ENCODE measurements at regions not wholly inside any gene's neighbourhood (a gene's known extent, or its start where the extent isn't known, plus 50 kb on each side); places are given as distances from the start of the nearest gene placed in this dataset.

- TF ChIP-seq CTCF (IDR thresholded peaks at IDR 0.05; ENCODE audit: borderline replicate concordance, insufficient read depth, low read depth, low read length): no peak
Observed at GRCh38 chr5:96501991-96502646, 69.1 kb upstream of the PCSK1 start.

GRCh38 chr5:96503501-96504236 is 70.6 kb upstream of the PCSK1 start:
- TF ChIP-seq CTCF (IDR thresholded peaks at IDR 0.05; ENCODE audit: borderline replicate concordance, insufficient read depth, low read depth, low read length): no peak
- H3K4me3 ChIP-seq (ENCODE audit: low read depth, low read length): no peak overlapping the region

More at GRCh38 chr5:96501991-96502646, 69.1 kb upstream of the PCSK1 start:
- no peak overlapping the region for H3K4me3 ChIP-seq (ENCODE audit: low read depth, low read length)

GRCh38 chr5:96506376-96506775 is 73.3 kb upstream of the PCSK1 start:
- H3K4me3 ChIP-seq (ENCODE audit: low read depth, low read length): no peak overlapping the region
- no peak for TF ChIP-seq CTCF (IDR thresholded peaks at IDR 0.05; ENCODE audit: borderline replicate concordance, insufficient read depth, low read depth, low read length)

GRCh38 chr5:96506866-96507527 is 73.9 kb upstream of the PCSK1 start:
- TF ChIP-seq CTCF (IDR thresholded peaks at IDR 0.05; ENCODE audit: borderline replicate concordance, insufficient read depth, low read depth, low read length): no peak
- H3K4me3 ChIP-seq (ENCODE audit: low read depth, low read length): no peak overlapping the region

GRCh38 chr5:96509316-96509715 is 76.3 kb upstream of the PCSK1 start:
- no peak overlapping the region for H3K4me3 ChIP-seq (ENCODE audit: low read depth, low read length)
- no peak for TF ChIP-seq CTCF (IDR thresholded peaks at IDR 0.05; ENCODE audit: borderline replicate concordance, insufficient read depth, low read depth, low read length)

GRCh38 chr5:96509721-96510350 is 76.8 kb upstream of the PCSK1 start:
- no peak overlapping the region for H3K4me3 ChIP-seq (ENCODE audit: low read depth, low read length)
- no peak for TF ChIP-seq CTCF (IDR thresholded peaks at IDR 0.05; ENCODE audit: borderline replicate concordance, insufficient read depth, low read depth, low read length)

Measured in GM12875 (cell line).